Pancreas (tissue), 10 donors: ENCODE measurements at regions not wholly inside any gene's neighbourhood (a gene's known extent, or its start where the extent isn't known, plus 50 kb on each side); places are given as distances from the start of the nearest gene placed in this dataset.
"Not testable (repeated sequence)": the region's sequence is repeated elsewhere in the genome, so short reads cannot be mapped to it uniquely, and the experiment has no call there.

ENCODE experiments used
- ATAC-seq, 4 donors: fragments of 200-7000 bp; cut with Tn5 transposase; one replicate each; pipeline versions ENCODE4 v1.8.0 to v1.9.1; 2020; ENCODE audit warnings: mild to moderate bottlenecking in 4 of 4, moderate library complexity in 4 of 4
- DNase-seq, 6 donors: peaks; one replicate each; pipeline ENCODE4 v3.0.0-alpha.2; 2020
- FAIRE-seq: peaks from 2 replicates; lab custom pipeline; 2012; peaks lifted over from hg19 to GRCh38; lab: Jason Lieb, UNC
- H3K27ac ChIP-seq, 4 donors: fragments of 200-600 bp; sonication (generic); 1 replicate in 3 of 4; 2 replicates in 1 of 4; pipeline versions ENCODE4 v1.5.0 to v1.8.0; 2020
- H3K27me3 ChIP-seq, 4 donors: fragments of 200-600 bp; one replicate each; pipeline ENCODE4 v1.8.0; 2021
- H3K36me3 ChIP-seq, 3 donors: fragments of 200-600 bp; sonication (generic) in 1 of 3; one replicate each; pipeline versions ENCODE4 v1.5.0 to v1.8.0; 2020 to 2021
- H3K4me1 ChIP-seq, 3 donors: fragments of 200-600 bp; one replicate each; pipeline ENCODE4 v1.8.0; 2021
- H3K4me3 ChIP-seq, 4 donors: fragments of 200-600 bp; sonication (generic) in 2 of 4; one replicate each; pipeline versions ENCODE4 v1.5.0 to v1.8.0; 2020 to 2021
- H3K9me3 ChIP-seq, 4 donors: fragments of 200-600 bp; one replicate each; pipeline ENCODE4 v1.8.0; 2021
- WGBS, 2 donors: extraction: QIAGEN DNeasy Blood & Tissue Kit; methylation state at CpG; one replicate each; pipeline ENCODE4 v1.1.7; 2013; 5-methylcytosine and 5-hydroxymethylcytosine counted together
- intact Hi-C, 3 donors: fragments of 100-400 bp; cut with DNase I; formaldehyde crosslinking; loops; one replicate each; pipeline versions ENCODE4 v1.11.1 to v1.14.2; 2022
- TF ChIP-seq, protein P1 (sequence below), 4 donors: fragments of 200-600 bp; sonication (generic) in 3 of 4; IDR thresholded peaks; one replicate each; pipeline versions ENCODE4 v1.5.0 to v1.8.0; 2021; ENCODE audit warnings: antibody characterized with exemption in 4 of 4
- donor health status: healthy with polysubstance abuse.
- donor health status: DM: no; HTN: no; CAD: no; lungs with moderate emphysema.
- donor health status: DM: no; HTN: no; CAD: no.
- donor health status: control.
- donor health status: control.
- donor health status: Bipolar disorder and iron deficiency.
- donor health status: DM: yes; HTN: yes; CAD: no.
- donor health status: DM: no; HTN: no; CAD: no.
- donor health status: DM: no; HTN: no; CAD: no.
- donor health status: DM: yes; HTN: yes; CAD: no.

DNA sequence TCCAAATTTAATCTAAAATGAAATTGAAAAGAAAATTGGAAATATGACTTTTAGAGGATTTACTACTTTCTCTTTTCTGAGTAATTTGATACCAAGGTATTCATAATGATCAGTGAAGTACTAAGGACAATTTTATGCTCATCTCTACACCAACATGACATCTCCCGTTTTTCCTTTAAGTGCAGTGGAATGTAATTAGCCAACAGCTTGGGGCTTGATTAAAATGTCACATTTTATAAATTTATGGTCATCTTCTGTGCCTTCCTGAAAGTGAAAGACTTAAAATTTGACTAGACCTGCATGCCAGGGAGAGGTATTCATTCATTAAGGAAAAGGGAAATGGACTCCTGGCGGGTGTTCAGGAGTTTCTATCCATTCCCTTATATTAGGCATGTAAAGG, 228.2 kb upstream of the CNTN3 start:
- no peaks in the 10 kb centered on the region for H3K9me3 ChIP-seq
- no peaks in the 10 kb centered on the region for H3K27me3 ChIP-seq
- H3K36me3 ChIP-seq: no peaks in the 10 kb centered on the region
- H3K4me3 ChIP-seq: no peak overlapping the region
- DNase-seq (no peak), ATAC-seq (no peak), FAIRE-seq (no peak)
- H3K27ac ChIP-seq: no peak overlapping the region
- intact Hi-C loops: no loop called here
- 33 to 41% methylated on average over 2 of the region's 2 CpGs for whole genome bisulfite sequencing, 2 donors
- H3K4me1 ChIP-seq: no peaks in the 10 kb centered on the region
- TF ChIP-seq, protein P1, sequence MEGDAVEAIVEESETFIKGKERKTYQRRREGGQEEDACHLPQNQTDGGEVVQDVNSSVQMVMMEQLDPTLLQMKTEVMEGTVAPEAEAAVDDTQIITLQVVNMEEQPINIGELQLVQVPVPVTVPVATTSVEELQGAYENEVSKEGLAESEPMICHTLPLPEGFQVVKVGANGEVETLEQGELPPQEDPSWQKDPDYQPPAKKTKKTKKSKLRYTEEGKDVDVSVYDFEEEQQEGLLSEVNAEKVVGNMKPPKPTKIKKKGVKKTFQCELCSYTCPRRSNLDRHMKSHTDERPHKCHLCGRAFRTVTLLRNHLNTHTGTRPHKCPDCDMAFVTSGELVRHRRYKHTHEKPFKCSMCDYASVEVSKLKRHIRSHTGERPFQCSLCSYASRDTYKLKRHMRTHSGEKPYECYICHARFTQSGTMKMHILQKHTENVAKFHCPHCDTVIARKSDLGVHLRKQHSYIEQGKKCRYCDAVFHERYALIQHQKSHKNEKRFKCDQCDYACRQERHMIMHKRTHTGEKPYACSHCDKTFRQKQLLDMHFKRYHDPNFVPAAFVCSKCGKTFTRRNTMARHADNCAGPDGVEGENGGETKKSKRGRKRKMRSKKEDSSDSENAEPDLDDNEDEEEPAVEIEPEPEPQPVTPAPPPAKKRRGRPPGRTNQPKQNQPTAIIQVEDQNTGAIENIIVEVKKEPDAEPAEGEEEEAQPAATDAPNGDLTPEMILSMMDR (IDR thresholded peaks at IDR 0.05): no peak

DNA sequence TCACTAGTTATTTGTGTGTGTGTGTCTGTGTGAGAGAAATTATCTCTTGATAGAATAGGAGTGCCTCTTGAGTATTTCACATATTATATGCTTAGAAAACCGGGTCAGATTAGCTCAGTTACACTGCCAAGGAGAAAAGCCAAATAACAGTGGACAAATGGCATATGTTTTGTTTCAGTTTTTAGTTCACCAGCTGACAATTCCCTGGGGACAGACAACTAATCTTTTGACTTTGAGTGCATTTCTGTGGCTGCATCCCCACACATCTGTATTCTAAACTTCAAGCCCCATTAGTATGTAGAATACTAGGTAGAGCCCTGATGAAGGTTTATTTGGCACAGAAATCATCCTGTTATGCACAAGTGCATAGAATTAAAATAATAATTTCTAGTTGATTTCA, 227.7 kb upstream of the CNTN3 start:
- Histone ChIP-seq H3K4me1 (no peaks in the 10 kb centered on the region), H3K36me3 (no peaks in the 10 kb centered on the region), H3K27ac (no peak overlapping the region), H3K27me3 (no peaks in the 10 kb centered on the region), H3K9me3 (no peaks in the 10 kb centered on the region), H3K4me3 (no peak overlapping the region)
- intact Hi-C loops: no loop called here
- FAIRE-seq (no peak), ATAC-seq (no peak), DNase-seq (no peak)
- TF ChIP-seq, protein P1 (IDR thresholded peaks at IDR 0.05): no peak
- WGBS, 2 donors: 25 to 59% methylated on average over 1 of the region's 1 CpG

DNA sequence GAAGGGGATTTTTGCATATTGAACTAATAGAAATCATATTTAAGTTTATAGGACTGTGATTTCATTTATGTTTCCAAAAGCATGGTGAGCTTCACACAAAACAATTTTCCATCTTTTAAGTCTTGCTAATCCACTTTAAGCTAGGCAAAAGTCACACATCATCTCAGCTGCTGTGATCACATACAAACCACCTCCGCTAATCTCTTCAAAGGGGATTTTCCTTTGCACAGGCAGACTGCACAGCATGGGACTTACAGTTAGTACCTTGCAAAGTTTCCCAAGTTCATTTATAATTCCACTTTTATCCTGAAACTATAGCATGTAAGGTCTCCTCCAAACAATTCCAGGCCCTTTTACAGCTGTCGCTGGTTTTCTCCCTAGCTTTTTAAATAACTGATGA, 225.1 kb upstream of the CNTN3 start:
- 88% methylated on average over 2 of the region's 2 CpGs for WGBS, 2 donors
- no peak for FAIRE-seq

DNA sequence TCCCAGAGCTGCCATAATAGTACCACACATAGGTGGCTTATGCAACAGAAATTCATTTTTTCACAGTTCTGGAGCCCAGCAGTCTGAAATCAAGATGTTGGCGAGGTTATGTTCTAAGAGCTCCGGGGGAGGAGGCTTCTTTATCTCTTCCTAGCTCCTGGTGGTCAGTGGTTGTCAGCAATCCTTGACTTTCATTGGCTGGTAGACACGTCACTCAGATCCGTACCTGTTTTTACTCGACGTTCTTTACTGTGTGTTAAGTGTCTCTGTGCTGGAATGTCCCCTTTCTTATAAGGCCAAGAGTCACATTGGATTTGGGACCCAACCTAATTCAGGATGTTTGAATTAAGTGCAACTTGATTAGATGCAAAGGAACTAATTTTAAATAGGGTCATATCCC, 218.5 kb upstream of the CNTN3 start:
- ATAC-seq: no peak
- Histone ChIP-seq H3K36me3 (no peaks in the 10 kb centered on the region), H3K27ac (no peak overlapping the region), H3K4me1 (no peaks in the 10 kb centered on the region), H3K4me3 (no peak overlapping the region), H3K27me3 (no peaks in the 10 kb centered on the region), H3K9me3 (no peaks in the 10 kb centered on the region)
- DNase-seq: no peak
- FAIRE-seq: no peak
- WGBS, 2 donors: 57 to 66% methylated on average over 6 of the region's 6 CpGs
- intact Hi-C loops: no loop called here
- TF ChIP-seq, protein P1 (IDR thresholded peaks at IDR 0.05): no peak

More for the DNA sequence above, 225.1 kb upstream of the CNTN3 start:
- TF ChIP-seq, protein P1 (IDR thresholded peaks at IDR 0.05): no peak
- DNase-seq: no peak
- Histone ChIP-seq H3K36me3 (no peaks in the 10 kb centered on the region), H3K4me3 (no peak overlapping the region), H3K4me1 (no peaks in the 10 kb centered on the region), H3K27ac (no peak overlapping the region), H3K9me3 (no peaks in the 10 kb centered on the region), H3K27me3 (no peaks in the 10 kb centered on the region)
- no peak for ATAC-seq
- intact Hi-C loops: no loop called here

DNA sequence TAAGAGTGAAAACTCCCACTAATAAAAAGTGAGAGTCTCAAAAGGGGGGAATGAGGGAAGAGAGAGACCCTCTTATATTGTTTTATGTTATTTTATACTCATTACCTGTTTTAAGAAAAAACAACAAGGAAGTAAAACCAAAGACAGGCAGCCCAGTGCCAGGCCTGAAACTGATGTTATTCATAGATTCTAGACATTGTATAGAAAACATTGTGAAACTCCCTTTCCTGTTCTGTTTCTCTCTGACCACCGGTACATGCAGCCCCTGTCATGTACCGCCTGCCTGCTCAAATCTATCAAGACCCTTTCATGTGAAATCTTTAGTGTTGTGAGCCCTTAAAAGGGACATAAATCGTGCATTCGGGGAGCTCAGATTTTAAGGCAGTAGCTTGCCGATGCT, 216.4 kb upstream of the CNTN3 start:
- FAIRE-seq, DNase-seq, ATAC-seq, H3K27ac ChIP-seq, H3K9me3 ChIP-seq, H3K4me1 ChIP-seq, H3K4me3 ChIP-seq, H3K27me3 ChIP-seq, intact Hi-C loops, H3K36me3 ChIP-seq: not testable (repeated sequence)
- WGBS, 2 donors: 68 to 80% methylated on average over 5 of the region's 5 CpGs

DNA sequence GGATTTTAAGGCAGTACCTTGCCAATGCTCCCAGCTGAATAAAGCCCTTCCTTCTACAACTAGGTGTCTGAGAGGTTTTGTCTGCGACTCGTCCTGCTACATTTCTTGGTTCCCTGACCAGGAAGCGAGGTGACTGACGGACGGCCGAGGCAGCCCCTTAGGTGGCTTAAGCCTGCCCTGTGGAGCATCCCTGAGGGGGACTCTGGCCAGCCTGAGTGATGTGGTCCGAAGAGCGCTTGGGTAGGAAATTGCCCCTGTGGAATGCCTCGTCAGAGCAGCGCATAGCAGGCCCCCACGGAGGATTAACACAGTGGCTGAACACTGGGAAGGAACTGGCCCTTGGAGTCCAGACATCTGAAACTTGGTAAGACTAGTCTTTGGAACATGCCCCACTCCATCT, 210.9 kb upstream of the CNTN3 start:
- FAIRE-seq, H3K27me3 ChIP-seq, intact Hi-C loops, ATAC-seq, H3K36me3 ChIP-seq, H3K27ac ChIP-seq, H3K9me3 ChIP-seq, H3K4me3 ChIP-seq, H3K4me1 ChIP-seq: not testable (repeated sequence)
- DNase-seq: peak in 1 of 6 donors; percentile 40
- WGBS, 2 donors: 91 to 94% methylated on average over 11 of the region's 11 CpGs
